Mesenchymal stem cell (in vitro differentiated cells and primary cell): ENCODE measurements at regions not wholly inside any gene's neighbourhood (a gene's known extent, or its start where the extent isn't known, plus 50 kb on each side); places are given as distances from the start of the nearest gene placed in this dataset.

Experiments used
- DNase-seq: peaks from one replicate; pipeline ENCODE4 v3.0.0-alpha.2; 2013
- H2AFZ ChIP-seq: one replicate; pipeline ENCODE4 v1.6.1; 2013; ENCODE audit warnings: low read depth, mild to moderate bottlenecking, control low read depth, inconsistent platforms, low read length, moderate library complexity
- H2AK5ac ChIP-seq: 2 replicates; pipeline ENCODE4 v1.6.1; 2013; ENCODE audit warnings: low read length, moderate library complexity, mild to moderate bottlenecking, inconsistent platforms; ENCODE audit not compliant: severe bottlenecking
- H2BK120ac ChIP-seq: one replicate; pipeline ENCODE4 v1.6.1; 2013; ENCODE audit warnings: low read depth, mild to moderate bottlenecking, inconsistent platforms, low read length, moderate library complexity
- H2BK12ac ChIP-seq, 2 experiments: one replicate each; pipeline ENCODE4 v1.6.1; 2013; ENCODE audit warnings: inconsistent platforms in 2 of 2, low read length in 2 of 2, mild to moderate bottlenecking in 2 of 2, moderate library complexity in 2 of 2, control low read depth in 1 of 2
- H2BK15ac ChIP-seq: one replicate; pipeline ENCODE4 v1.6.1; 2013; ENCODE audit warnings: mild to moderate bottlenecking, low read depth, inconsistent platforms; ENCODE audit not compliant: poor library complexity, severe bottlenecking
- H2BK5ac ChIP-seq: 2 replicates; pipeline ENCODE4 v1.6.1; 2013; ENCODE audit warnings: low read depth, mild to moderate bottlenecking, low read length, control low read depth, inconsistent platforms; ENCODE audit not compliant: poor library complexity, severe bottlenecking
- H3K14ac ChIP-seq, 2 experiments: one replicate each; pipeline ENCODE4 v1.6.1; 2013; ENCODE audit warnings: inconsistent platforms in 2 of 2, low read length in 2 of 2, control low read depth in 1 of 2, mild to moderate bottlenecking in 1 of 2, moderate library complexity in 1 of 2
- H3K18ac ChIP-seq, 2 experiments: one replicate each; pipeline ENCODE4 v1.6.1; 2013; ENCODE audit warnings: inconsistent platforms in 2 of 2, low read length in 2 of 2, control low read depth in 1 of 2, low read depth in 1 of 2, mild to moderate bottlenecking in 1 of 2
- H3K23ac ChIP-seq, 2 experiments: one replicate each; pipeline ENCODE4 v1.6.1; 2013; ENCODE audit warnings: inconsistent platforms in 2 of 2, low read length in 2 of 2, mild to moderate bottlenecking in 2 of 2, moderate library complexity in 2 of 2, control low read depth in 1 of 2
- H3K27ac ChIP-seq: 2 replicates; pipeline ENCODE4 v1.5.1; 2013; ENCODE audit warnings: mild to moderate bottlenecking, moderate library complexity, low read length, control low read depth, inconsistent platforms; ENCODE audit not compliant: poor library complexity, severe bottlenecking
- H3K27me3 ChIP-seq, 2 experiments: 2 replicates each; pipeline versions ENCODE4 v1.6.1 to v1.7.0; 2013; ENCODE audit warnings: low read length in 2 of 2, mild to moderate bottlenecking in 2 of 2, moderate library complexity in 2 of 2, control low read depth in 1 of 2, inconsistent platforms in 1 of 2; ENCODE audit not compliant: control insufficient read depth in 1 of 2, insufficient read depth in 1 of 2
- H3K36me3 ChIP-seq, 2 experiments: 2 replicates each; pipeline versions ENCODE4 v1.6.1 to v1.7.0; 2013; ENCODE audit warnings: low read length in 2 of 2, control low read depth in 1 of 2, inconsistent platforms in 1 of 2, low read depth in 1 of 2, mild to moderate bottlenecking in 1 of 2; ENCODE audit not compliant: insufficient read depth in 2 of 2, control insufficient read depth in 1 of 2
- H3K4ac ChIP-seq, 2 experiments: one replicate each; pipeline ENCODE4 v1.6.1; 2013; ENCODE audit warnings: inconsistent platforms in 2 of 2, low read length in 2 of 2, mild to moderate bottlenecking in 2 of 2, moderate library complexity in 2 of 2, control low read depth in 1 of 2, low read depth in 1 of 2
- H3K4me1 ChIP-seq: 2 replicates; pipeline ENCODE4 v1.6.1; 2013; ENCODE audit warnings: low read depth, low read length, control low read depth; ENCODE audit not compliant: control insufficient read depth, insufficient read depth
- H3K4me2 ChIP-seq: 2 replicates; pipeline ENCODE4 v1.6.1; 2013; ENCODE audit warnings: low read length, mild to moderate bottlenecking, inconsistent platforms; ENCODE audit not compliant: poor library complexity, severe bottlenecking
- H3K4me3 ChIP-seq, 2 experiments: 2 replicates each; pipeline versions ENCODE4 v1.5.1 to v1.7.0; 2013; ENCODE audit warnings: low read length in 2 of 2, mild to moderate bottlenecking in 2 of 2, control low read depth in 1 of 2, low read depth in 1 of 2; ENCODE audit not compliant: insufficient read depth in 1 of 2
- H3K79me1 ChIP-seq: replicated peaks from 2 replicates; pipeline ENCODE4 v1.6.1; 2013; ENCODE audit warnings: mild to moderate bottlenecking, control low read depth, low read length, inconsistent platforms; ENCODE audit not compliant: poor library complexity, severe bottlenecking
- H3K9ac ChIP-seq: 2 replicates; pipeline ENCODE4 v1.7.0; 2013; ENCODE audit warnings: mild to moderate bottlenecking, low read length, moderate library complexity
- H3K9me3 ChIP-seq: 2 replicates; pipeline ENCODE4 v1.7.0; 2013; ENCODE audit warnings: mild to moderate bottlenecking, low read length; ENCODE audit not compliant: control insufficient read depth
- H4K8ac ChIP-seq: one replicate; pipeline ENCODE4 v1.6.1; 2013; ENCODE audit warnings: inconsistent platforms, mild to moderate bottlenecking, low read length, moderate library complexity
- H4K91ac ChIP-seq: one replicate; pipeline ENCODE4 v1.6.1; 2013; ENCODE audit warnings: mild to moderate bottlenecking, low read length, inconsistent platforms
- WGBS: methylation state at CpG from one replicate; pipeline ENCODE4 v1.1.7; 2013; ENCODE audit warnings: mixed read lengths; 5-methylcytosine and 5-hydroxymethylcytosine counted together

DNA sequence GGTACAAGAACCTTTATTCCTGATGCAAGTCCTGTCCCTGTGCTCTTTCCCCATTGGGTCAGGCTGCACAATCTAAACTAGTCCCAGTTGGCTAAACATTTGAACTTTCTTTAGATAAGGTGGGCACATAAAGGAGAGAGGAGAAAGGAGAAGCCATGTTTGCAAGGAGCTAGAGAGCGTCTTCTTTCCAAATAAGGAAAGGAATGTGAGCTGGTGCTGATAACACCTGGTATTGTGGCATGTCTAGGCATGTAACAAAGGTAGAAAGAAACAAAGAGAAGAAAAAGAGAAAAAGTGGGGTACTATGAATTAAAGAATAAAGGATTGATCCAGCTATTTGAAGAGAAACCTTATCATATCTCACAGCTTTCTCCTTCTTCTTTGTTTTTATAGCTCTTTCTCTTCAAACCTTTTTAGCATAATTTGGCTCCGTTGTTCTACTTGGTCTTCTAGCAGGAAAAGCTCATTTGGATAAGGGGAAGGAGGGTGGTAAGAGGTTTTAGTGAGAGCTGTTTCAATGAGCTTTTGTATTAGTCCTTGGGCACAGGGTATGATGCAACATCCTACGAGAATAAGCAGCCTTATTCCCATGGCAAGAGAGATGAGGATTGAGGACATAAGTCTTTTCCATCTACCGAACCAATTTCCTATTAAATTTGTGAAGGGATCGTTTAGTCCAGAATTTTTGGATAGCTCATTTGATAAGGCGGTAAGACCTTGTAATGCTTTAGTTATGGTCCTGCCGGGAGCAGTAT, 415.5 kb upstream of the MAN1A1 start:
- no peak overlapping the region for H3K4me2 ChIP-seq
- no peak overlapping the region for H4K91ac ChIP-seq
- H2BK12ac ChIP-seq = no peak overlapping the region
- H2AK5ac ChIP-seq = no peak overlapping the region
- no peak overlapping the region for H3K4me3 ChIP-seq
- H3K14ac ChIP-seq = no peak overlapping the region
- no peak overlapping the region for H3K9ac ChIP-seq
- WGBS = 74% methylated on average over 3 of the region's 7 CpGs
- no peak overlapping the region for H3K23ac ChIP-seq
- no peaks in the 10 kb centered on the region for H3K27me3 ChIP-seq
- H3K9me3 ChIP-seq = peaks cover 3% of the 10 kb centered on the region
- DNase-seq = no peak
- no peak overlapping the region for H2BK5ac ChIP-seq
- no peak overlapping the region for H2AFZ ChIP-seq
- H3K36me3 ChIP-seq = no peaks in the 10 kb centered on the region
- H3K4me1 ChIP-seq = no peaks in the 10 kb centered on the region
- no peak overlapping the region for H4K8ac ChIP-seq
- H2BK120ac ChIP-seq = no peak overlapping the region
- no peak overlapping the region for H3K18ac ChIP-seq
- H2BK15ac ChIP-seq = no peak overlapping the region
- H3K79me1 ChIP-seq = no peaks in the 10 kb centered on the region
- H3K27ac ChIP-seq = no peak overlapping the region
- no peak overlapping the region for H3K4ac ChIP-seq

GRCh38 chr6:119760046-119760445, 410.5 kb upstream of the MAN1A1 start:
- no peak overlapping the region for H3K23ac ChIP-seq
- H3K9ac ChIP-seq = no peak overlapping the region
- WGBS = 77% methylated on average over 1 of the region's 1 CpG
- H3K4me2 ChIP-seq = no peak overlapping the region
- no peaks in the 10 kb centered on the region for H3K4me1 ChIP-seq
- no peak overlapping the region for H3K4ac ChIP-seq
- H4K91ac ChIP-seq = no peak overlapping the region
- H2BK5ac ChIP-seq = no peak overlapping the region
- no peak overlapping the region for H3K4me3 ChIP-seq
- no peak overlapping the region for H3K27ac ChIP-seq
- no peak for DNase-seq
- H2BK120ac ChIP-seq = no peak overlapping the region
- no peak overlapping the region for H2BK15ac ChIP-seq
- H3K79me1 ChIP-seq = no peaks in the 10 kb centered on the region
- no peaks in the 10 kb centered on the region for H3K9me3 ChIP-seq
- no peaks in the 10 kb centered on the region for H3K36me3 ChIP-seq
- no peaks in the 10 kb centered on the region for H3K27me3 ChIP-seq
- H2AFZ ChIP-seq = no peak overlapping the region
- H2BK12ac ChIP-seq = no peak overlapping the region
- H3K18ac ChIP-seq = no peak overlapping the region
- no peak overlapping the region for H3K14ac ChIP-seq
- no peak overlapping the region for H2AK5ac ChIP-seq
- H4K8ac ChIP-seq = no peak overlapping the region

GRCh38 chr6:119758385-119758784, 408.8 kb upstream of the MAN1A1 start:
- no peak overlapping the region for H3K4ac ChIP-seq
- DNase-seq = no peak
- WGBS = 83% methylated on average over 3 of the region's 3 CpGs

GRCh38 chr6:119757467-119757866, 407.9 kb upstream of the MAN1A1 start:
- H2BK120ac ChIP-seq = no peak overlapping the region
- H3K4ac ChIP-seq = no peak overlapping the region
- no peak overlapping the region for H2BK15ac ChIP-seq
- H3K4me3 ChIP-seq = no peak overlapping the region
- H2BK5ac ChIP-seq = no peak overlapping the region
- peaks cover under 1% of the 10 kb centered on the region for H3K9me3 ChIP-seq
- no peak overlapping the region for H3K14ac ChIP-seq
- no peaks in the 10 kb centered on the region for H3K36me3 ChIP-seq
- H2BK12ac ChIP-seq = no peak overlapping the region
- no peaks in the 10 kb centered on the region for H3K4me1 ChIP-seq
- H3K4me2 ChIP-seq = no peak overlapping the region
- no peak overlapping the region for H3K9ac ChIP-seq
- H4K8ac ChIP-seq = no peak overlapping the region
- 94% methylated on average over 2 of the region's 2 CpGs for WGBS
- no peaks in the 10 kb centered on the region for H3K27me3 ChIP-seq
- no peak overlapping the region for H4K91ac ChIP-seq
- H2AFZ ChIP-seq = no peak overlapping the region
- DNase-seq = no peak
- no peaks in the 10 kb centered on the region for H3K79me1 ChIP-seq
- no peak overlapping the region for H2AK5ac ChIP-seq
- H3K18ac ChIP-seq = no peak overlapping the region
- H3K23ac ChIP-seq = no peak overlapping the region
- H3K27ac ChIP-seq = no peak overlapping the region

More at GRCh38 chr6:119758385-119758784, 408.8 kb upstream of the MAN1A1 start:
- Histone ChIP-seq H3K79me1 (no peaks in the 10 kb centered on the region), H2BK15ac (no peak overlapping the region), H3K9ac (no peak overlapping the region), H3K14ac (no peak overlapping the region), H2AK5ac (no peak overlapping the region), H3K36me3 (no peaks in the 10 kb centered on the region), H2AFZ (no peak overlapping the region), H3K4me2 (no peak overlapping the region), H2BK120ac (no peak overlapping the region), H3K4me3 (no peak overlapping the region), H2BK12ac (no peak overlapping the region), H3K9me3 (no peaks in the 10 kb centered on the region), H4K91ac (no peak overlapping the region), H3K4me1 (no peaks in the 10 kb centered on the region), H3K27ac (no peak overlapping the region), H2BK5ac (no peak overlapping the region), H3K18ac (no peak overlapping the region), H3K23ac (no peak overlapping the region), H4K8ac (no peak overlapping the region), H3K27me3 (no peaks in the 10 kb centered on the region)
